SKM-1 (cell line): ENCODE measurements at regions not wholly inside any gene's neighbourhood (a gene's known extent, or its start where the extent isn't known, plus 50 kb on each side); places are given as distances from the start of the nearest gene placed in this dataset.

Experiments
- DNase-seq: peaks from one replicate; lab custom pipeline; 2025; ENCODE audit not compliant: unreplicated experiment; lab: John Stamatoyannopoulos, UW

GRCh38 chr10:10110844-10111490 is 906.7 kb upstream of the CELF2 start:
- DNase-seq: no peak

- no peak for DNase-seq
These were observed 899.5 kb upstream of the CELF2 start for GRCh38 chr10:10118131-10118530.

GRCh38 chr10:10120671-10121070 is 897.0 kb upstream of the CELF2 start:
- no peak for DNase-seq

- no peak for DNase-seq
These were observed 892.0 kb upstream of the CELF2 start for GRCh38 chr10:10125676-10126075.

GRCh38 chr10:10126218-10126617 is 891.5 kb upstream of the CELF2 start:
- DNase-seq: no peak

- DNase-seq: no peak
These were observed 889.3 kb upstream of the CELF2 start for GRCh38 chr10:10128387-10128786.

- DNase-seq: no peak
These were observed 887.0 kb upstream of the CELF2 start for GRCh38 chr10:10130686-10131085.

GRCh38 chr10:10132009-10132408 is 885.7 kb upstream of the CELF2 start:
- no peak for DNase-seq

GRCh38 chr10:10133281-10133680 is 884.4 kb upstream of the CELF2 start:
- DNase-seq: no peak

- DNase-seq: no peak
These were observed 879.0 kb upstream of the CELF2 start for GRCh38 chr10:10138685-10139084.

GRCh38 chr10:10141782-10142382 is 875.8 kb upstream of the CELF2 start:
- no peak for DNase-seq

- no peak for DNase-seq
These were observed 871.1 kb upstream of the CELF2 start for GRCh38 chr10:10146604-10147003.

GRCh38 chr10:10149899-10150298 is 867.8 kb upstream of the CELF2 start:
- DNase-seq: no peak

GRCh38 chr10:10156917-10157600 is 860.6 kb upstream of the CELF2 start:
- DNase-seq: no peak

GRCh38 chr10:10160821-10161312 is 856.8 kb upstream of the CELF2 start:
- DNase-seq: no peak

- no peak for DNase-seq
These were observed 852.8 kb upstream of the CELF2 start for GRCh38 chr10:10164848-10165247.

GRCh38 chr10:10165415-10165814 is 852.3 kb upstream of the CELF2 start:
- no peak for DNase-seq

GRCh38 chr10:10178476-10178875 is 839.2 kb upstream of the CELF2 start:
- no peak for DNase-seq

- DNase-seq: no peak
These were observed 823.8 kb upstream of the CELF2 start for GRCh38 chr10:10193848-10194247.

- no peak for DNase-seq
These were observed 821.0 kb upstream of the CELF2 start for GRCh38 chr10:10196701-10197100.

- no peak for DNase-seq
These were observed 820.2 kb upstream of the CELF2 start for GRCh38 chr10:10197423-10197822.

- no peak for DNase-seq
These were observed 819.3 kb upstream of the CELF2 start for GRCh38 chr10:10198363-10198762.
